OCI-LY7 (cell line): ENCODE measurements at regions not wholly inside any gene's neighbourhood (a gene's known extent, or its start where the extent isn't known, plus 50 kb on each side); places are given as distances from the start of the nearest gene placed in this dataset.

ENCODE experiments used
- BruUV-seq: library from RNA; stranded (reverse); fragments of 400-500 nt; replicated peaks from 2 replicates; lab custom pipeline; 2021; lab: Mats Ljungman, UMichigan
- CTCF ChIA-PET: fragments of 300-600 bp; sonication (Branson Sonifier 250); formaldehyde crosslinking; loops from one replicate; lab custom pipeline; 2022; ENCODE audit warnings: antibody characterized with exemption; ENCODE audit not compliant: unreplicated experiment; lab: Charles Lee
- POLR2A ChIA-PET: fragments of 300-600 bp; sonication (Branson Sonifier 250); formaldehyde crosslinking; loops from one replicate; lab custom pipeline; 2022; ENCODE audit warnings: antibody characterized with exemption; lab: Charles Lee
- DNase-seq: peaks from one replicate; pipeline ENCODE4 v3.0.0-alpha.2; 2015; ENCODE audit warnings: low spot score
- H2AFZ ChIP-seq: fragments of 200-600 bp; sonication (generic), shearing (Covaris generic); 2 replicates; pipeline ENCODE4 v1.6.1; 2014; ENCODE audit warnings: mild to moderate bottlenecking, antibody characterized with exemption, low read length, moderate library complexity
- H3K27ac ChIP-seq: fragments of 200-600 bp; sonication (generic); 2 replicates; pipeline ENCODE4 v1.5.1; 2014; ENCODE audit warnings: mixed run types, low read depth, mild to moderate bottlenecking, moderate library complexity, low read length, inconsistent platforms; ENCODE audit not compliant: poor library complexity, severe bottlenecking
- H3K36me3 ChIP-seq: fragments of 200-600 bp; sonication (generic); 2 replicates; pipeline ENCODE4 v1.6.1; 2014; ENCODE audit warnings: mild to moderate bottlenecking, antibody characterized with exemption, low read length, moderate library complexity, mixed read lengths; ENCODE audit not compliant: insufficient read depth
- H3K4me1 ChIP-seq: fragments of 200-600 bp; sonication (generic); 2 replicates; pipeline ENCODE4 v1.5.1; 2014; ENCODE audit warnings: mild to moderate bottlenecking, low read length; ENCODE audit not compliant: insufficient read depth, poor library complexity, severe bottlenecking
- H3K4me2 ChIP-seq: fragments of 200-600 bp; sonication (generic); 2 replicates; pipeline ENCODE4 v1.6.1; 2014; ENCODE audit warnings: mild to moderate bottlenecking, low read length
- H3K4me3 ChIP-seq: fragments of 200-600 bp; sonication (generic); 2 replicates; pipeline ENCODE4 v1.5.1; 2014; ENCODE audit warnings: mild to moderate bottlenecking, low read depth, low read length; ENCODE audit not compliant: poor library complexity, severe bottlenecking
- H3K79me2 ChIP-seq: fragments of 200-600 bp; sonication (generic); 2 replicates; pipeline ENCODE4 v1.6.1; 2016; ENCODE audit warnings: low read depth, mild to moderate bottlenecking, low read length, moderate library complexity, mixed read lengths; ENCODE audit not compliant: insufficient read depth
- H3K9me2 ChIP-seq: fragments of 200-600 bp; sonication (generic); 2 replicates; pipeline ENCODE4 v1.6.1; 2016; ENCODE audit warnings: mild to moderate bottlenecking, low read length, mixed read lengths; ENCODE audit not compliant: insufficient read depth
- H3K9me3 ChIP-seq: fragments of 200-600 bp; sonication (generic); 2 replicates; pipeline ENCODE4 v1.6.1; 2014; ENCODE audit warnings: mild to moderate bottlenecking, mixed run types, low read length, mixed read lengths
- H4K20me1 ChIP-seq: fragments of 200-600 bp; sonication (generic); 2 replicates; pipeline ENCODE4 v1.6.1; 2014; ENCODE audit warnings: mild to moderate bottlenecking, antibody characterized with exemption, low read length, moderate library complexity, mixed read lengths; ENCODE audit not compliant: insufficient read depth
- CTCF ChIP-seq: fragments of 200-600 bp; sonication (generic); conservative IDR thresholded peaks from 2 replicates; pipeline ENCODE4 v1.5.1; 2014; ENCODE audit warnings: mild to moderate bottlenecking, antibody characterized with exemption, low read length, moderate library complexity, mixed read lengths
- EZH2phosphoT487 ChIP-seq: fragments of 200-600 bp; sonication (generic); IDR thresholded peaks from 2 replicates; pipeline ENCODE4 v1.6.1; 2018; ENCODE audit warnings: low read depth, borderline replicate concordance, mild to moderate bottlenecking, mixed run types, antibody characterized with exemption, low read length, moderate library complexity, mixed read lengths
- intact Hi-C: fragments of 100-400 bp; cut with micrococcal nuclease; formaldehyde crosslinking; loops from one replicate; pipeline ENCODE4 v1.10.0; 2022; ENCODE audit not compliant: unreplicated experiment

- no peak for TF ChIP-seq CTCF
- Histone ChIP-seq H3K4me3 (no peak overlapping the region), H2AFZ (no peak overlapping the region), H3K36me3 (no peaks in the 10 kb centered on the region), H3K9me3 (no peaks in the 10 kb centered on the region), H3K9me2 (no peaks in the 10 kb centered on the region), H3K79me2 (no peaks in the 10 kb centered on the region), H4K20me1 (no peaks in the 10 kb centered on the region), H3K4me1 (peaks cover 18% of the 10 kb centered on the region), H3K27ac (no peak overlapping the region), H3K4me2 (no peak overlapping the region)
- DNase-seq: no peak
- POLR2A ChIA-PET: no interaction called here
- CTCF ChIA-PET: no interaction called here
- intact Hi-C loops: no loop called here
- BruUV-seq: no TSS peak
Observed at GRCh38 chr7:42993038-42993437, 60.9 kb downstream of the MRPL32 start.

- Histone ChIP-seq H3K79me2 (no peaks in the 10 kb centered on the region), H3K4me2 (no peak overlapping the region), H3K9me3 (no peaks in the 10 kb centered on the region), H3K27ac (no peak overlapping the region), H3K4me1 (peaks cover 18% of the 10 kb centered on the region), H3K36me3 (no peaks in the 10 kb centered on the region), H3K4me3 (no peak overlapping the region), H2AFZ (no peak overlapping the region), H4K20me1 (no peaks in the 10 kb centered on the region), H3K9me2 (no peaks in the 10 kb centered on the region)
- no peak for TF ChIP-seq CTCF
- TF ChIP-seq EZH2phosphoT487: no peak
- intact Hi-C loops: no loop called here
- POLR2A ChIA-PET: interaction anchor here (0.7 to 1.7 kb wide), 6 partner anchors 9 to 1128 kb away, joined by 3 to 5 read pairs (median 4); no protein-coding TSS in a partner anchor
- DNase-seq: no peak
- CTCF ChIA-PET: no interaction called here
- BruUV-seq: no TSS peak
Observed at GRCh38 chr7:42994096-42994495, 61.9 kb downstream of the MRPL32 start.

- Histone ChIP-seq H2AFZ (no peak overlapping the region), H3K4me3 (no peak overlapping the region), H4K20me1 (no peaks in the 10 kb centered on the region), H3K9me2 (no peaks in the 10 kb centered on the region), H3K79me2 (no peaks in the 10 kb centered on the region), H3K4me2 (no peak overlapping the region), H3K4me1 (peaks cover 9% of the 10 kb centered on the region), H3K9me3 (no peaks in the 10 kb centered on the region), H3K27ac (no peak overlapping the region), H3K36me3 (no peaks in the 10 kb centered on the region)
- DNase-seq: no peak
- CTCF ChIA-PET: no interaction called here
- intact Hi-C loops: no loop called here
- TF ChIP-seq EZH2phosphoT487 (no peak), CTCF (no peak)
- POLR2A ChIA-PET: interaction anchor here (0.6 to 0.9 kb wide), 3 partner anchors 110 to 444 kb away, joined by 3 to 6 read pairs (median 3); no protein-coding TSS in a partner anchor
- BruUV-seq: no TSS peak
Observed at GRCh38 chr7:42997611-42998010, 65.4 kb downstream of the MRPL32 start.
